Adrenal gland (tissue), 9 donors: ENCODE measurements at regions not wholly inside any gene's neighbourhood (a gene's known extent, or its start where the extent isn't known, plus 50 kb on each side); places are given as distances from the start of the nearest gene placed in this dataset.

Experiments
- DNase-seq, 7 donors: peaks; one replicate each; pipeline ENCODE4 v3.0.0-alpha.2; 2019 to 2020
- H3K27ac ChIP-seq, 5 donors: fragments of 200-600 bp; sonication (generic) in 4 of 5; 1 replicate in 3 of 5; 2 replicates in 2 of 5; pipeline versions ENCODE4 v1.5.1 to v1.8.0; 2016 to 2020; ENCODE audit warnings: mild to moderate bottlenecking in 1 of 5
- H3K27me3 ChIP-seq: fragments of 200-600 bp; 2 replicates; pipeline ENCODE4 v1.8.0; 2021
- H3K36me3 ChIP-seq, 2 donors: fragments of 200-600 bp; replicated peaks in 1 of 2; 1 replicate in 1 of 2; 2 replicates in 1 of 2; pipeline versions ENCODE4 v1.5.1 to v1.8.0; 2018 to 2022
- H3K4me1 ChIP-seq, 2 donors: fragments of 200-600 bp; replicated peaks in 1 of 2; 1 replicate in 1 of 2; 2 replicates in 1 of 2; pipeline versions ENCODE4 v1.5.1 to v1.8.0; 2018 to 2021
- H3K4me3 ChIP-seq, 4 donors: fragments of 200-600 bp; sonication (generic) in 3 of 4; one replicate each; pipeline ENCODE4 v1.5.1; 2016 to 2018
- H3K9me3 ChIP-seq, 3 donors: fragments of 200-600 bp; sonication (generic) in 1 of 3; replicated peaks in 1 of 3; 1 replicate in 2 of 3; 2 replicates in 1 of 3; pipeline versions ENCODE4 v1.5.1 to v1.8.0; 2016 to 2021
- POLR2A ChIP-seq, 2 donors: fragments of 450-650 bp; IDR thresholded peaks; one replicate each; pipeline ENCODE4 v1.6.1; 2017; ENCODE audit warnings: antibody characterized with exemption in 2 of 2, mild to moderate bottlenecking in 2 of 2, moderate library complexity in 1 of 2
- WGBS, 4 donors: extraction: QIAGEN DNeasy Blood & Tissue Kit in 2 of 4; methylation state at CpG; one replicate each; pipeline versions ENCODE4 v1.1.5 to v1.1.7; 2013 to 2017; 5-methylcytosine and 5-hydroxymethylcytosine counted together
- intact Hi-C, 2 donors: fragments of 100-400 bp; cut with DNase I; formaldehyde crosslinking; loops; one replicate each; pipeline versions ENCODE4 v1.14.1 to v1.15.0; 2022 to 2023
- TF ChIP-seq, protein P1 (sequence below), 6 experiments: fragments of 450-650 bp in 4 of 6; fragments of 200-600 bp in 2 of 6; sonication (generic) in 1 of 6; IDR thresholded peaks; 1 replicate in 5 of 6; 2 replicates in 1 of 6; pipeline versions ENCODE4 v1.5.1 to v1.8.0; 2016 to 2021; ENCODE audit warnings: antibody characterized with exemption in 6 of 6, mild to moderate bottlenecking in 2 of 6, moderate library complexity in 1 of 6
- donor health status: healthy with polysubstance abuse.
- donor health status: Bipolar disorder and iron deficiency.
- donor health status: DM: yes; HTN: yes; CAD: no.
- donor health status: DM: no; HTN: no; CAD: no.
- donor health status: DM: no; HTN: no; CAD: no.

DNA sequence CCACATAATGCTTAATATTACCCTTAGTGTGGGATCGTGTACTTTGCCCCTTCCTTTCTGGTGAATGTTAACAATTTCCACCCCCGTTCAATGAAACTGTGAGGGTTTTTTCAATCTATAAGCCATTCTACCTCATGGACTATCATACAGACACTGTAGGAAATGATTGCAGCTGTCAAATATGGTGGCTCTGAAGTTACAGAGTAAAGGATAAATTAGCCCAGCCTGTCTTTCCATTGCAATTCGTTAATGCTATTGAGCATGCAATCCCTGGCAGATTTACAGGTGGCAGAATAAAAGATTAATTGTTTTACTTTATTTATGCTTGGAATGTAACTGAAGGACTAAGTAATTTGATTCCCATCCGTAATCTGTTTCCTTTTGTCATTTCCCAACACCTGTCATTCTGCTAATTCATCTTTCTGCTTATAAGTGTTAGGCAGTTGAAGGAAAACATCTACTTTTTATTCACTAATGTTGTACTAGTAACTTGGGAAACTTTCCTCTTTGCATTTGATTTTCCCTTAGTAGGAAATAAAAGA is 1211.6 kb upstream of the LRRN3 start:
- no peaks in the 10 kb centered on the region for H3K4me1 ChIP-seq
- H3K27ac ChIP-seq = no peak overlapping the region
- TF ChIP-seq POLR2A (IDR thresholded peaks at IDR 0.05) = no peak
- TF ChIP-seq, protein P1, sequence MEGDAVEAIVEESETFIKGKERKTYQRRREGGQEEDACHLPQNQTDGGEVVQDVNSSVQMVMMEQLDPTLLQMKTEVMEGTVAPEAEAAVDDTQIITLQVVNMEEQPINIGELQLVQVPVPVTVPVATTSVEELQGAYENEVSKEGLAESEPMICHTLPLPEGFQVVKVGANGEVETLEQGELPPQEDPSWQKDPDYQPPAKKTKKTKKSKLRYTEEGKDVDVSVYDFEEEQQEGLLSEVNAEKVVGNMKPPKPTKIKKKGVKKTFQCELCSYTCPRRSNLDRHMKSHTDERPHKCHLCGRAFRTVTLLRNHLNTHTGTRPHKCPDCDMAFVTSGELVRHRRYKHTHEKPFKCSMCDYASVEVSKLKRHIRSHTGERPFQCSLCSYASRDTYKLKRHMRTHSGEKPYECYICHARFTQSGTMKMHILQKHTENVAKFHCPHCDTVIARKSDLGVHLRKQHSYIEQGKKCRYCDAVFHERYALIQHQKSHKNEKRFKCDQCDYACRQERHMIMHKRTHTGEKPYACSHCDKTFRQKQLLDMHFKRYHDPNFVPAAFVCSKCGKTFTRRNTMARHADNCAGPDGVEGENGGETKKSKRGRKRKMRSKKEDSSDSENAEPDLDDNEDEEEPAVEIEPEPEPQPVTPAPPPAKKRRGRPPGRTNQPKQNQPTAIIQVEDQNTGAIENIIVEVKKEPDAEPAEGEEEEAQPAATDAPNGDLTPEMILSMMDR (IDR thresholded peaks at IDR 0.05) = no peak
- WGBS, 4 donors = 64 to 70% (median 70%) methylated on average over 4 of the region's 4 CpGs
- H3K9me3 ChIP-seq = no peaks in the 10 kb centered on the region
- intact Hi-C loops = no loop called here
- H3K36me3 ChIP-seq = no peaks in the 10 kb centered on the region
- H3K27me3 ChIP-seq = no peaks in the 10 kb centered on the region
- no peak overlapping the region for H3K4me3 ChIP-seq
- DNase-seq = no peak

DNA sequence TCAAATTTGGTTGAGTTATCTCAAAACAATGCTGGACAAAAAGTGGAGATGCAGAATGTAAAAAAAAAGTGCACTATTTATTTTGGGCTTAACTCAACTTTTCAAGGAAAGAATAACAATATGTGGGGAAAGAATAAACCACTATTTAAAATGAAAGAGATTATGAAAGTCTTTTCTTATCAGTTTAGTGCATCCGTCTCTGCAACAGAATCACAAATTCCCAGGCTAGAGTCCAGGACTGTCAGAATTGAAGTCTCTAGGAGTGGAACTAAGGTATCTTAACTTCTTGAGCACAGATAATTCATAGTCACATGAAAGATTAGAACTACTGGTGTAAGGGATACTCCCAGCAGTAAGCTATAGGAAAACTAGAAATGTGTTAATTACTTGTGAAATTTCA is 1200.3 kb upstream of the LRRN3 start:
- H3K4me3 ChIP-seq = no peak overlapping the region
- no peaks in the 10 kb centered on the region for H3K27me3 ChIP-seq
- H3K9me3 ChIP-seq = no peaks in the 10 kb centered on the region
- WGBS, 4 donors = 3 to 28% (median 18%) methylated on average over 1 of the region's 1 CpG
- no peak overlapping the region for H3K27ac ChIP-seq
- no peaks in the 10 kb centered on the region for H3K36me3 ChIP-seq
- no peak for DNase-seq
- intact Hi-C loops = no loop called here
- TF ChIP-seq POLR2A (IDR thresholded peaks at IDR 0.05) = no peak
- TF ChIP-seq, protein P1 (IDR thresholded peaks at IDR 0.05) = no peak
- no peaks in the 10 kb centered on the region for H3K4me1 ChIP-seq

DNA sequence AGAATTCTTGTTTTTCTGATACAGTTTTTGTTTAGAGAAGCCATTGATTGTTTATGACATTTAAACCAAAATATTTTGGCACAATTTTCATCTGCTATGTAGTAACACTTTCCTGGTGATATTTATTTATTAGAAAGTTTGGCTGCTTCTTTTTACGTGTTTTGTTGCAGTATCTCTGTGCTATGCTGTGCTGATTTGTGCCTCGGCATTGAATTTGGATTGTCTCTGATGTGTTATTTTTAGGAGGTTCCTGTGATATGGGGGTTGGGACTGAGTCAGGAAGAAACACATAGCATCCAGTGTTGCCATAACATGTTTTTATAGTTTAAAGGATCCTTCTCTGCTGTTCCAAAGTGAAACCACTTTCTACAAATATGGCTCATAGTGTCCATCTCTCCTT is 1197.7 kb upstream of the LRRN3 start:
- Histone ChIP-seq H3K9me3 (no peaks in the 10 kb centered on the region), H3K36me3 (no peaks in the 10 kb centered on the region), H3K4me3 (peak overlapping the region in 2 of 4 donors; percentile 13 to 28), H3K4me1 (no peaks in the 10 kb centered on the region), H3K27ac (no peak overlapping the region), H3K27me3 (no peaks in the 10 kb centered on the region)
- WGBS, 4 donors = 46 to 60% (median 51%) methylated on average over 2 of the region's 2 CpGs
- intact Hi-C loops = no loop called here
- no peak for DNase-seq
- no peak for TF ChIP-seq POLR2A (IDR thresholded peaks at IDR 0.05)
- TF ChIP-seq, protein P1 (IDR thresholded peaks at IDR 0.05) = no peak

DNA sequence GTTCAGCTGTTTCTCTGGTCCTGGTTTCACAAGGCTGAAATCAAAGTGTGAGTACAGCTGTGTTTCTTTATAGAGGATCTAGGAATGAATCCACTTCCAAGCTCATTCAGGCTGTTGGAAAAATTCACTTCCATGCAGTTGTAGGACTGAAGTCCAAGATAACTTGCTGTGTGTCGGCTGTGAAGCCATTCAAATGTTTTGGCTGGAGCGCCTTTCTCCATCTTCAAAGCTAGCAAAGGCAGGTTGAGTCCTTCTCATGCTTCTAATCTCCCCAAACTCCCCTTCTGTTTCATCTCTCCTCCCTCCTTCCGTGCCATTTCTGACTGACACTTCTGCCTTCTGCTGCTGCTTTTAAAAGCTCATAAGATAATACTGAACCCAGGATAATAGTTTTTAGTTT is 1195.4 kb upstream of the LRRN3 start:
- H3K27ac ChIP-seq = no peak overlapping the region
- no peak overlapping the region for H3K4me3 ChIP-seq
- intact Hi-C loops = no loop called here
- no peaks in the 10 kb centered on the region for H3K27me3 ChIP-seq
- DNase-seq = no peak
- no peaks in the 10 kb centered on the region for H3K9me3 ChIP-seq
- 65 to 84% (median 80%) methylated on average over 3 of the region's 3 CpGs for WGBS, 4 donors
- TF ChIP-seq, protein P1 (IDR thresholded peaks at IDR 0.05) = no peak
- TF ChIP-seq POLR2A (IDR thresholded peaks at IDR 0.05) = no peak
- H3K4me1 ChIP-seq = no peaks in the 10 kb centered on the region
- no peaks in the 10 kb centered on the region for H3K36me3 ChIP-seq
